OCI-LY1 (cell line): ENCODE measurements at regions not wholly inside any gene's neighbourhood (a gene's known extent, or its start where the extent isn't known, plus 50 kb on each side); places are given as distances from the start of the nearest gene placed in this dataset.

ENCODE experiments used
- CTCF ChIP-seq: fragments of 200-600 bp; sonication (generic), shearing (Covaris generic); IDR thresholded peaks from 2 replicates; pipeline ENCODE4 v1.5.1; 2017; ENCODE audit warnings: mild to moderate bottlenecking, antibody characterized with exemption, low read length, moderate library complexity, mixed read lengths
- EZH2 ChIP-seq: fragments of 200-600 bp; sonication (generic), shearing (Covaris generic); IDR thresholded peaks from 2 replicates; pipeline ENCODE4 v1.8.0; 2017; ENCODE audit warnings: borderline replicate concordance, mixed run types, mild to moderate bottlenecking, antibody characterized with exemption, low read length, moderate library complexity, mixed read lengths

- TF ChIP-seq EZH2 (no peak), CTCF (no peak)
Measured at GRCh38 chr4:177251237-177251636, 58.4 kb upstream of the NEIL3 start.
